HUES64 (cell line): ENCODE measurements at regions not wholly inside any gene's neighbourhood (a gene's known extent, or its start where the extent isn't known, plus 50 kb on each side); places are given as distances from the start of the nearest gene placed in this dataset.

Source experiments
- H3K27ac ChIP-seq: 2 replicates; pipeline ENCODE4 v1.7.0; 2013; ENCODE audit warnings: low read depth, low read length, inconsistent platforms
- H3K27me3 ChIP-seq: 2 replicates; pipeline ENCODE4 v1.6.1; 2013; ENCODE audit warnings: mild to moderate bottlenecking, low read length; ENCODE audit not compliant: insufficient read depth
- H3K36me3 ChIP-seq: 2 replicates; pipeline ENCODE4 v1.6.1; 2013; ENCODE audit warnings: mild to moderate bottlenecking, low read length; ENCODE audit not compliant: insufficient read depth
- H3K4me1 ChIP-seq: 2 replicates; pipeline ENCODE4 v1.6.1; 2013; ENCODE audit warnings: mild to moderate bottlenecking, low read length, moderate library complexity; ENCODE audit not compliant: insufficient read depth
- H3K4me3 ChIP-seq: 2 replicates; pipeline ENCODE4 v1.5.1; 2013; ENCODE audit warnings: mild to moderate bottlenecking, low read length, moderate library complexity
- H3K9ac ChIP-seq: 2 replicates; pipeline ENCODE4 v1.6.1; 2013; ENCODE audit warnings: mild to moderate bottlenecking, low read depth, low read length
- H3K9me3 ChIP-seq: 2 replicates; pipeline ENCODE4 v1.6.1; 2013; ENCODE audit warnings: low read depth, low read length; ENCODE audit not compliant: insufficient read depth
- WGBS: fragments of 150-250, 120-280 bp; methylation state at CpG from one replicate; pipeline ENCODE4 v1.1.7; 2013; ENCODE audit warnings: missing lambda C conversion rate; 5-methylcytosine and 5-hydroxymethylcytosine counted together

- Histone ChIP-seq H3K27ac (no peak overlapping the region), H3K9ac (no peak overlapping the region), H3K9me3 (no peaks in the 10 kb centered on the region), H3K4me3 (no peak overlapping the region), H3K36me3 (no peaks in the 10 kb centered on the region), H3K4me1 (peaks cover 26% of the 10 kb centered on the region), H3K27me3 (peaks cover 40% of the 10 kb centered on the region)
- 92% methylated on average over 4 of the region's 4 CpGs for WGBS
Observed at GRCh38 chr13:44304433-44304725, 69.2 kb upstream of the SERP2 start.

- peaks cover 26% of the 10 kb centered on the region for H3K4me1 ChIP-seq
Observed at GRCh38 chr13:44305286-44305685, 68.3 kb upstream of the SERP2 start.

GRCh38 chr13:44305917-44306370 is 67.7 kb upstream of the SERP2 start:
- H3K27ac ChIP-seq: peak overlapping the region; percentile 80; the same call in 1 of the 2 replicates
- peaks cover 26% of the 10 kb centered on the region for H3K4me1 ChIP-seq
- H3K9me3 ChIP-seq: no peaks in the 10 kb centered on the region
- no peaks in the 10 kb centered on the region for H3K36me3 ChIP-seq
- H3K4me3 ChIP-seq: peak overlapping the region; percentile 45
- H3K9ac ChIP-seq: 0 out of 2 replicates have a peak overlapping the region, but pooled peaks have one; percentile 22
- WGBS: 13% methylated on average over 4 of the region's 4 CpGs
- H3K27me3 ChIP-seq: peaks cover 54% of the 10 kb centered on the region

More at GRCh38 chr13:44305286-44305685, 68.3 kb upstream of the SERP2 start:
- H3K4me3 ChIP-seq: peak overlapping the region; percentile 45; the same call in 1 of the 2 replicates
- H3K9me3 ChIP-seq: no peaks in the 10 kb centered on the region
- 57% methylated on average over 2 of the region's 2 CpGs for WGBS
- H3K9ac ChIP-seq: no peak overlapping the region
- H3K36me3 ChIP-seq: no peaks in the 10 kb centered on the region
- peaks cover 49% of the 10 kb centered on the region for H3K27me3 ChIP-seq
- H3K27ac ChIP-seq: peak overlapping the region; percentile 19; the same call in 1 of the 2 replicates

GRCh38 chr13:44306371-44307192 is 67.0 kb upstream of the SERP2 start:
- 4% methylated on average over 14 of the region's 14 CpGs for WGBS
- no peaks in the 10 kb centered on the region for H3K9me3 ChIP-seq
- H3K27ac ChIP-seq: peak overlapping the region; percentile 80; the same call in 1 of the 2 replicates
- peaks cover 26% of the 10 kb centered on the region for H3K4me1 ChIP-seq
- H3K27me3 ChIP-seq: peaks cover 58% of the 10 kb centered on the region
- H3K9ac ChIP-seq: peak overlapping the region; percentile 44
- peak overlapping the region; percentile 45 for H3K4me3 ChIP-seq
- H3K36me3 ChIP-seq: no peaks in the 10 kb centered on the region

GRCh38 chr13:44307255-44307654 is 66.4 kb upstream of the SERP2 start:
- H3K9me3 ChIP-seq: no peaks in the 10 kb centered on the region
- 54% methylated on average over 4 of the region's 4 CpGs for WGBS
- no peak overlapping the region for H3K27ac ChIP-seq
- no peak overlapping the region for H3K9ac ChIP-seq
- peaks cover 58% of the 10 kb centered on the region for H3K27me3 ChIP-seq
- H3K36me3 ChIP-seq: no peaks in the 10 kb centered on the region
- peaks cover 26% of the 10 kb centered on the region for H3K4me1 ChIP-seq
- H3K4me3 ChIP-seq: no peak overlapping the region

GRCh38 chr13:44307844-44308243 is 65.8 kb upstream of the SERP2 start:
- H3K27me3 ChIP-seq: peaks cover 58% of the 10 kb centered on the region
- no peak overlapping the region for H3K4me3 ChIP-seq
- no peaks in the 10 kb centered on the region for H3K36me3 ChIP-seq
- H3K4me1 ChIP-seq: peaks cover 26% of the 10 kb centered on the region
- H3K27ac ChIP-seq: no peak overlapping the region
- 84% methylated on average over 2 of the region's 2 CpGs for WGBS
- no peak overlapping the region for H3K9ac ChIP-seq
- H3K9me3 ChIP-seq: no peaks in the 10 kb centered on the region

GRCh38 chr13:44308352-44308751 is 65.3 kb upstream of the SERP2 start:
- 95% methylated on average over 3 of the region's 3 CpGs for WGBS
- Histone ChIP-seq H3K36me3 (no peaks in the 10 kb centered on the region), H3K4me1 (peaks cover 26% of the 10 kb centered on the region), H3K9me3 (no peaks in the 10 kb centered on the region), H3K4me3 (no peak overlapping the region), H3K27me3 (peaks cover 55% of the 10 kb centered on the region), H3K9ac (no peak overlapping the region), H3K27ac (no peak overlapping the region)

GRCh38 chr13:44309794-44310757 is 63.5 kb upstream of the SERP2 start:
- H3K4me3 ChIP-seq: no peak overlapping the region
- H3K4me1 ChIP-seq: peaks cover 18% of the 10 kb centered on the region
- H3K9ac ChIP-seq: no peak overlapping the region
- 92% methylated on average over 15 of the region's 15 CpGs for WGBS
- H3K36me3 ChIP-seq: no peaks in the 10 kb centered on the region
- H3K9me3 ChIP-seq: no peaks in the 10 kb centered on the region
- H3K27me3 ChIP-seq: peaks cover 42% of the 10 kb centered on the region
- H3K27ac ChIP-seq: no peak overlapping the region

GRCh38 chr13:44311011-44311780 is 62.4 kb upstream of the SERP2 start:
- H3K4me3 ChIP-seq: no peak overlapping the region
- WGBS: 80% methylated on average over 8 of the region's 8 CpGs
- H3K27ac ChIP-seq: no peak overlapping the region
- H3K4me1 ChIP-seq: peaks cover 7% of the 10 kb centered on the region; the same call in 1 of the 2 replicates
- no peaks in the 10 kb centered on the region for H3K9me3 ChIP-seq
- no peak overlapping the region for H3K9ac ChIP-seq
- H3K36me3 ChIP-seq: no peaks in the 10 kb centered on the region
- H3K27me3 ChIP-seq: peaks cover 39% of the 10 kb centered on the region

- Histone ChIP-seq H3K36me3 (no peaks in the 10 kb centered on the region), H3K9ac (no peak overlapping the region), H3K9me3 (no peaks in the 10 kb centered on the region), H3K4me1 (peaks cover 7% of the 10 kb centered on the region; the same call in 1 of the 2 replicates), H3K27ac (no peak overlapping the region), H3K4me3 (no peak overlapping the region), H3K27me3 (peaks cover 39% of the 10 kb centered on the region)
- WGBS: 93% methylated on average over 3 of the region's 3 CpGs
Observed at GRCh38 chr13:44312131-44312530, 61.5 kb upstream of the SERP2 start.
